Amniotic stem cell (primary cell): ENCODE measurements at regions not wholly inside any gene's neighbourhood (a gene's known extent, or its start where the extent isn't known, plus 50 kb on each side); places are given as distances from the start of the nearest gene placed in this dataset.
"Not testable (repeated sequence)": the region's sequence is repeated elsewhere in the genome, so short reads cannot be mapped to it uniquely, and the experiment has no call there.

ENCODE experiments used
- DNase-seq: peaks from one replicate; lab custom pipeline; 2025; lab: John Stamatoyannopoulos, UW

DNA sequence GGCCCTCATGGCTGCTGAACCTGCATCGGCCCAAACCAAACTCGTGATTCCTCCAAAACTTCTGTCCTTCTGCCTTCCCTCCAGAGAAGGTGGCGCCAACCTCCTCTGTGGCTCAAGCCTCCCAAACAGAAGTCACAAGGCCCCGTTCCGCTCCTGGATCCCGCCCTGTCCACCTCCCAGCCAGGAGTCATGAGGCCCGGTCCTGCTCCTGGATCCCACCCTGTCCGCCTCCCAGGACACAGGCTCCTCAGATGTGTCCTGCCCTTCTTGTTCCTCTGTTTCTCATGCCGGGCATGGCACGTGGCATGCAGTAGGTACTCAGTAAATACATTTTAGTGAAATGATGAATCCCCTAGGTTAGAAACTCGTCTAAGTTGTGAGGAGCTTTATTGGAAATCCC is 94.2 kb upstream of the SFSWAP start:
- no peak for DNase-seq

- no peak for DNase-seq
These were observed 93.7 kb upstream of the SFSWAP start for GRCh38 chr12:131617179-131617578.

DNA sequence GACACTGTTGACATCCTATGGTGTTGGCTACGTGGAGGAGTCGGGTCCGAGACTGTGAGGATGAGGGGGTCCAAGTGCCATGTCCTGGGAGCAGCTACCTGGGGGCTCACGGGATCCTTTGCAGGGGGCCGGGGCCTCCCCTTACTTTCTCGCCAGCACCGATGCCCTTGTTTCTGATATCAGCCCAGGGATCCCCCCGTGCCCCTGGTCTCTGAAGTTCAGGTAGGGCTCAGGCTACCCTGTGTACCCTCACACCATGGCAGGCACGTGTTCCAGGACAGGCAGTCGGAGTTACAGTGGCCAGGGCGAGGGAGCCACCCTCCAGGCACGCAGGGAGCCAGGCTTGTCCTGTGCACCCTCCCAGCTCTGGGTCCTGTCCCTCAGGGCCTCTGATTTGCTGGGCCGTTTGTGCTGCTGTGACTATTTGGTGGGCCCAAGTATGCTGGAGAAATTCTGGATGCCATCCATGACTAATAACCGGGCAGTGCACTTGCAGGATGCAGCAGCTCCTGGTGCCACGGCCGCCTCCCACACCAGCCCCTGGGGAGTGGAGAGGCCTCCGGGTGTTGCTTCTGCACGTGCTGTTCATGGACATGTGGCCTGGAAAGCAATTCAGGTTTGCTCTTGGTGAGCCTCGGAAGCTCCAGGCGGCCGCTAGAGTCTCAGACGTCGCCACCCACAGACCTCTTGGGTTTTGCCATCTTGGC is 93.1 kb upstream of the SFSWAP start:
- DNase-seq, result no peak

GRCh38 chr12:131618303-131618658 is 92.6 kb upstream of the SFSWAP start:
- DNase-seq, result no peak

DNA sequence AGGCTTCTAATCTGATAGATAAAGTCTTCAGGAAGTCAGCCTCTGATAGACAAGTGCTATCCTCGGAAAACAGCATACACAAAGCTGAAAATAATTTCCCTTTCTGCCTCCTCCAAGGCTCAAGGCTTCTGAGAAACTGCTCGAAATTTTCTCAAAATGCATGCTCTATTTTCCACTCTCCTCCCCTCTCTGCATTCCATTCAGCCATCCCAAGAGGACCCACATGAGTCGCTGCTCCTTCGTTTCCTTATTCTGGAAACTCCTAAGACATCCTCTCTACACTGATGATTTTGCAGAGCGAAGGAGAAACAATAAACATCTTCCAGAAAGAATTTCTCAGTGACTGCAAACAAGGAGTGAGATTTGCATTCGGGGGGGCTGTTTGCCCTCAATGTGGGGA is 92.2 kb upstream of the SFSWAP start:
- no peak for DNase-seq

DNA sequence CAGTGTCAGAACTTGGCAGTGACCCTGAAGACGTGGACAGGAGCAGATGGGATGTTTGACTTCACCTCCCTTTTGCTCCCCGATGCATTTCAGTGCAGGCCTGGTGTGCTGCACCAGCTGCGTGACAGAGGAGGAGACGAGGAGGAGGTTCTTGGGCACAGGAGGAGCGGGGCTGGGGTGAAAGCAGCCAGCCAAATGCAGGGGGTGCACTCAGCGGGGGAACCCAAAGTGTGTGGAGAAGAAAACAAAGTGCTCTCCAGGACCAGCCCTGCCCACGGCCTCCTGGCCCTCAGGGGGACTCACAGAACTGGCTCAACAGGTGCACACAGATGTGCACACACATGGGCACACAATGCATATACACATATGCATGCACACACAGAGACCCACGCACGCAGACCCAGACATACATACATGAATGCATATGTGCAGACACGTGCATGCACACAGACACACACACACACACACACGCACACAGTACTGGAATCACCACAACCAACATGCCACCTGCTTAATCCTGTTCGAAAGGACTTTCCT is 91.7 kb upstream of the SFSWAP start:
- DNase-seq, result no peak

- DNase-seq, result no peak
These were observed 91.0 kb upstream of the SFSWAP start for GRCh38 chr12:131619736-131620506.

GRCh38 chr12:131620520-131620919 is 90.4 kb upstream of the SFSWAP start:
- DNase-seq, result no peak

- no peak for DNase-seq
These were observed 89.8 kb upstream of the SFSWAP start for GRCh38 chr12:131620946-131621681.

DNA sequence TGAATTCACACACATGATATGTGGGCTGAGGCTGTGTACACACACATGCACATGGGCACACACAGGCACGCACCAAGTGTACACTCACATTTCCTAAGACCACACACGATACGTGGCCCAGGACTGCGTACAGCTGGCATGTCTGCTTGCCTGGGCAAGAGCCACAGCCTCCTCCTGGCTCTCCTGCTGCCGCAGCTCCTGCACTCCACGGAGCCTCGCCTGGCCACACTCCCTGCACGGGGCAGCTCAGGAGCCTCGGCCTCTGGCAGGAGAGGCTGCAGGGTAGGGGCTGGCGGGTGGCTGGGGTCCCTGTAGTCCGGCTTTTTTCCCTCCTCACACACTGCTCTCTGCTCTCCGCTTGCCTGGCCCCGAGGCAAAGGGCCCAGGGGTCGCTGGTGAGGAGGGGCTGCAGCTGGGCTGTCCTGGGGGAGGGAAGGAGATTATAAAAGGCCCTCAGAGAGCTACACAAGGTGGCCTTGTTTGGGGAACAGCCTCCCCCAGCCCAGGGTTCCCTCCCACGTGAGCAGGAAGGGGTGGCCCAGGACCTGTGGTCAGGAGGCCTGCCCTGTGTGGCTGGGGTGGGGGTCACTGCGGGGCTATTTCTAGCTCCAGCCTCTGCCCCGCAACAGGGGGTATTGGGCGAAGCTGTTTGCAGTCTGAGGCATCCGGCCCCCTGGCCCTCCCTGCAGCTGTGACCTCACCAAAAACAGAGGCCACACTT is 89.0 kb upstream of the SFSWAP start:
- no peak for DNase-seq

- DNase-seq, result no peak
These were observed 88.4 kb upstream of the SFSWAP start for GRCh38 chr12:131622422-131622955.

DNA sequence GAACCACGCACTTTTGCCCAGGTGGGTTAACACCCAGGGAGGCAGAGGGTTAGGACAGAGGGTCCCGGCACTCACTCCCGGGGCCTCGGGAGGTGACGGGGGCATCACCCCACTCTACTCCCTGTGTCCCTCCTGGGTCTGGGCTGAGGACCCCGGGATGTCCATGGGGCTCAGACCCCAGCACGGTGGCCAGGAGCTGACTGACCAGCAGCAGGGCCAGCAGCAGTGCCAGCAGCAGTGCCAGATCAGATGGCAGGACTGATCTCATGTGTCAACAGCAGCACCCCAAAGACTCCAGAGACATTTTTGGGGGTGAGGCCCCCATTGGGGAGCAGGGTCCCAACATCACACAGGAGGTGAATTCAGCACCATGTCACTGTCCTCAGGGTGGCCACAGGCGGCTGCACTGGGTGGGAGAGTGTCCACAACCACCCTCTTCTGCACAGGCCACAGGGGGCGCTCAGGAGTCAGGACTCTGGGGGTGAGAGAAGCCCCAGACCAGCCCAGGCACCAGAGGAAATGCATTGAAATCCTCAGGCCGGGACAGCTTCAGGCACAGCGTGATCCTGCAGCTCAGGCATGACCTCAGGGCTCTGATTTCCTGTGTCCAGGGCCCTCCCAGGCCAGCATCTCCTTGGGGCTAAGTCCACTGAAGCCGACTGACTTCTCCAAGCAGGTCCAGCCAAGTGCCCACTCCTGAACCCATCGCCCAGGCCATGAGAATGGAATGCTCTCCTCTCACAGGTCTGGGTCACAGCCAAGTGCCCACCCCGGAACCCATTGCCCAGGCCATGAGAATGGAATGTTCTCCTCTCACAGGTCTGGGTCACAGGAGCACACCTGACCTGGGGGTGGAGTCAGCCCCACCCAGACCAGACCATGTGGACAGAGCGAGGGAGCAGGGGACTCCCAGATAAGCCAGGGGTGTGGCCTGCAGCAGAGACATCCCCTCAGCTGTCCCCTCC is 87.2 kb upstream of the SFSWAP start:
- not testable (repeated sequence) for DNase-seq

GRCh38 chr12:131624369-131624739 is 86.5 kb upstream of the SFSWAP start:
- not testable (repeated sequence) for DNase-seq

GRCh38 chr12:131624756-131625501 is 86.0 kb upstream of the SFSWAP start:
- DNase-seq, result not testable (repeated sequence)

DNA sequence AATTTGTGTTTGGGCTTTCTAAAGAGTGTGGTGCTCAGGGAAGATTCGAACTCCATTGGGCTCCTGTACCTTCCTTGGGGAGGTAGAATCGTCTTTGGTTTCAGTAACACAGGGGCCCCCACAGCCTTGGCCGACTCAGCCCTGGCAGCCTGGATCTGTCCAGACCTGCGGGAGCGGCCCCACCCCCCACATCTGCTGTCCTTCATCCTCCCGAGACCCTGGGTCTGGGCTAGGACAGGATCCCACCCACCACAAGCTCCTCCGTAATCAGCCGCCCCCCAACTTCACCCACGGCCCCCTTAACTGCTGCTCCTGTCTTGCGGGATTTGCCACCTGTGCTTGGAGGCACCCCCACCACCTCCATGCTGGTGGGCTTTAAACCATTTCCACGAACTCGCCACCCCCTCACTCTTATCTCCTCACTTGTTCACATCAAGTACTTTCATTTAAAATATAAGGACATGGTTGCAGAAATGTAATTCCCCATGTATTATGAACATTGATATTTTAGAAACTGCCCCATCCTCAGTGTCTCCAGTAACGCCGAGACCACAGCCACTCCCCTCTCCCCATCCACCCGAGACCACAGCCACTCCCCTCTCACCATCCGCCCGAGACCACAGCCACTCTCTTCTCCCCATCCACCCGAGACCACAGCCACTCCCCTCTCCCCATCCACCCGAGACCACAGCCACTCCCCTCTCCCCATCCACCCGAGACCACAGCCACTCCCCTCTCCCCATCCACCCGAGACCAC is 84.7 kb upstream of the SFSWAP start:
- not testable (repeated sequence) for DNase-seq

DNA sequence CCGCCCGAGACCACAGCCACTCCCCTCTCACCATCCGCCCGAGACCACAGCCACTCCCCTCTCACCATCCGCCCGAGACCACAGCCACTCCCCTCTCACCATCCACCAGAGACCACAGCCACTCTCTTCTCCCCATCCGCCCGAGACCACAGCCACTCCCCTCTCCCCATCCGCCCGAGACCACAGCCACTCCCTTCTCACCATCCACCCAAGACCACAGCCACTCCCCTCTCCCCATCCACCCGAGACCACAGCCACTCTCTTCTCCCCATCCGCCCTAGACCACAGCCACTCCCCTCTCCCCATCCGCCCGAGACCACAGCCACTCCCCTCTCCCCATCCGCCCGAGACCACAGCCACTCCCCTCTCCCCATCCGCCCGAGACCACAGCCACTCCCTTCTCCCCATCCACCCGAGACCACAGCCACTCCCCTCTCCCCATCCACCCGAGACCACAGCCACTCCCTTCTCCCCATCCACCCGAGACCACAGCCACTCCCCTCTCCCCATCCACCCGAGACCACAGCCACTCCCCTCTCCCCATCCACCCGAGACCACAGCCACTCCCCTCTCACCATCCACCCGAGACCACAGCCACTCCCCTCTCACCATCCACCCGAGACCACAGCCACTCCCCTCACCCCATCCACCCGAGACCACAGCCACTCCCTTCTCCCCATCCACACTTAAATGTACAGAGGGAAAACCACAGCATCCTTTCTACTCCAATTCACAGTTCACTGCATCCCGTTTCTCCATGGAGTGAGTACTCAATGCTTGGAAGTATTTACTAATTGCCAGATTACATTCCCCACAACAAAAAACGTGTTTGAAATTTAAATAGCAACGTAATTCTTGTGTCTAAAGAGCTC is 83.5 kb upstream of the SFSWAP start:
- DNase-seq, result not testable (repeated sequence)

DNA sequence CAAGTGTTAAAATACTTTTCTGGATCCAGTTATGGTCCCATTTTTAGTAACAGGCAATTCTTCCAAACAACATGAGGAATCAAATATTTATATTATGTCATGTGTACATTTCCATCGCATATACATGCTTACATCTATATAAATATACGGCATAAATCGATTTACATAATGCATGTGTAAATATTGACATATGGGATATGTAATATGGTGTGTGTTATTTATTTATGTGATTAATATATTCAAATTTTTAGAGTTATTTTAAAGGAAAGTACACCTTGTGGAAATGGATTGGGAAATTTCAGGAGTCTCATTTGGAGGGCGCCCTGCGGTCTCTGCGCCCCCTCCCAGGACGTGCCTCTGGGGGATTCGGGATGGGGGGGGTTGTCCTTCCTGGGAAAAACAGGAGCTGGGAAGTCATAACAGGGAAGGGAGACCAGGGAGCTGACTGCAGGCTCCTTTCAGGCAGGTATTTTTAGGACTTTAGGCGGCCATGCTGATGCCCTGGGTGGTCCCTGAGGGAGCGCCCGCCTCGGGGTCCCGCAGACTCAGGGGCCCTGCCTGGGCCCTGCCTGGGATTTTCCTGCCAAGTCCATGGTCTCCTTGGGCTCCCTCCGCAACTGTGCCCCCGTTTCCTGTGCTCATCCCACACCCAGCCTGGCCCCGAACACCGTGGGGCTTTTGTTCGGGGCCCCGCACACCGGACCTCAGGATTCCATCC is 82.7 kb upstream of the SFSWAP start:
- DNase-seq, result no peak
